Astrocyte (in vitro differentiated cells and primary cell): ENCODE measurements at regions not wholly inside any gene's neighbourhood (a gene's known extent, or its start where the extent isn't known, plus 50 kb on each side); places are given as distances from the start of the nearest gene placed in this dataset.

ENCODE experiments used
- DNase-seq: peaks from one replicate; pipeline ENCODE4 v3.0.0-alpha.2; 2010; ENCODE audit warnings: low read depth
- FAIRE-seq: peaks from 2 replicates; lab custom pipeline; 2011; peaks lifted over from hg19 to GRCh38; lab: Jason Lieb, UNC
- H2AFZ ChIP-seq: 2 replicates; pipeline ENCODE4 v1.6.0; 2012; ENCODE audit warnings: low read depth, low read length, inconsistent platforms
- H3K27ac ChIP-seq: 2 replicates; pipeline ENCODE4 v1.5.1; 2011; ENCODE audit warnings: low read depth, low read length, inconsistent platforms
- H3K27me3 ChIP-seq: 2 replicates; pipeline ENCODE4 v1.6.0; 2011; ENCODE audit warnings: low read length, inconsistent platforms; ENCODE audit not compliant: insufficient read depth
- H3K36me3 ChIP-seq: 2 replicates; pipeline ENCODE4 v1.5.1; 2011; ENCODE audit warnings: low read length, inconsistent platforms; ENCODE audit not compliant: insufficient read depth
- H3K4me1 ChIP-seq: 2 replicates; pipeline ENCODE4 v1.5.1; 2011; ENCODE audit warnings: low read length, inconsistent platforms; ENCODE audit not compliant: insufficient read depth
- H3K4me2 ChIP-seq: 2 replicates; pipeline ENCODE4 v1.6.0; 2012; ENCODE audit warnings: low read length, inconsistent platforms
- H3K4me3 ChIP-seq: 2 replicates; pipeline ENCODE4 v1.5.1; 2011; ENCODE audit warnings: low read depth, mild to moderate bottlenecking, low read length, inconsistent platforms; ENCODE audit not compliant: insufficient read depth
- H3K79me2 ChIP-seq: 2 replicates; pipeline ENCODE4 v1.6.0; 2012; ENCODE audit warnings: mild to moderate bottlenecking, low read length, inconsistent platforms; ENCODE audit not compliant: insufficient read depth
- H3K9ac ChIP-seq: 2 replicates; pipeline ENCODE4 v1.6.0; 2012; ENCODE audit warnings: mild to moderate bottlenecking, low read length, inconsistent platforms
- H3K9me3 ChIP-seq: 2 replicates; pipeline ENCODE4 v1.5.1; 2012; ENCODE audit warnings: low read depth, mild to moderate bottlenecking, low read length, inconsistent platforms; ENCODE audit not compliant: insufficient read depth
- H4K20me1 ChIP-seq: 2 replicates; pipeline ENCODE4 v1.6.0; 2012; ENCODE audit warnings: low read length, inconsistent platforms; ENCODE audit not compliant: insufficient read depth
- H3K27ac Mint-ChIP-seq: one replicate; pipeline ENCODE4 v1.8.0; 2021; ENCODE audit warnings: mild to moderate bottlenecking, mixed read lengths; ENCODE audit not compliant: unreplicated experiment
- H3K27me3 Mint-ChIP-seq: one replicate; pipeline ENCODE4 v1.8.0; 2021; ENCODE audit warnings: low read depth, mixed read lengths; ENCODE audit not compliant: unreplicated experiment
- H3K36me3 Mint-ChIP-seq: one replicate; pipeline ENCODE4 v1.8.0; 2021; ENCODE audit warnings: low read depth, mixed read lengths; ENCODE audit not compliant: unreplicated experiment
- H3K4me1 Mint-ChIP-seq: one replicate; pipeline ENCODE4 v1.8.0; 2021; ENCODE audit warnings: low read depth, mixed read lengths; ENCODE audit not compliant: unreplicated experiment
- H3K4me3 Mint-ChIP-seq: one replicate; pipeline ENCODE4 v1.8.0; 2021; ENCODE audit warnings: mild to moderate bottlenecking, moderate library complexity, mixed read lengths; ENCODE audit not compliant: unreplicated experiment
- H3K9me3 Mint-ChIP-seq: one replicate; pipeline ENCODE4 v1.8.0; 2021; ENCODE audit warnings: mild to moderate bottlenecking, mixed read lengths; ENCODE audit not compliant: unreplicated experiment
- CTCF ChIP-seq: IDR thresholded peaks from 2 replicates; pipeline ENCODE4 v1.5.1; 2011; ENCODE audit warnings: low read depth, mild to moderate bottlenecking, inconsistent platforms, low read length, moderate library complexity; ENCODE audit not compliant: insufficient read depth
- EZH2 ChIP-seq: IDR thresholded peaks from 2 replicates; pipeline ENCODE4 v1.6.1; 2012; ENCODE audit warnings: mild to moderate bottlenecking, low read length, inconsistent platforms; ENCODE audit not compliant: insufficient read depth

- Mint-ChIP-seq H3K4me3 (no peak overlapping the region), H3K27me3 (peaks cover 9% of the 10 kb centered on the region), H3K9me3 (peaks cover 4% of the 10 kb centered on the region), H3K27ac (no peak overlapping the region), H3K36me3 (no peaks in the 10 kb centered on the region), H3K4me1 (no peaks in the 10 kb centered on the region)
- Histone ChIP-seq H3K4me2 (no peak overlapping the region), H4K20me1 (no peaks in the 10 kb centered on the region), H3K36me3 (no peaks in the 10 kb centered on the region), H3K4me1 (no peaks in the 10 kb centered on the region), H2AFZ (no peak overlapping the region), H3K79me2 (no peaks in the 10 kb centered on the region), H3K4me3 (no peak overlapping the region), H3K9ac (no peak overlapping the region), H3K9me3 (no peaks in the 10 kb centered on the region), H3K27ac (no peak overlapping the region), H3K27me3 (no peaks in the 10 kb centered on the region)
- DNase-seq (no peak), FAIRE-seq (no peak)
- TF ChIP-seq EZH2 = no peak
- no peak for TF ChIP-seq CTCF
Measured at GRCh38 chr4:11337287-11337686, 91.4 kb downstream of the HS3ST1 start.

- Histone ChIP-seq H4K20me1 (no peaks in the 10 kb centered on the region), H3K79me2 (no peaks in the 10 kb centered on the region), H3K9me3 (no peaks in the 10 kb centered on the region), H2AFZ (no peak overlapping the region), H3K4me1 (no peaks in the 10 kb centered on the region), H3K4me3 (no peak overlapping the region), H3K36me3 (no peaks in the 10 kb centered on the region), H3K4me2 (no peak overlapping the region), H3K9ac (no peak overlapping the region), H3K27me3 (no peaks in the 10 kb centered on the region), H3K27ac (no peak overlapping the region)
- FAIRE-seq (no peak), DNase-seq (no peak)
- Mint-ChIP-seq H3K4me3 (no peak overlapping the region), H3K27ac (no peak overlapping the region), H3K36me3 (no peaks in the 10 kb centered on the region), H3K27me3 (peaks cover 5% of the 10 kb centered on the region), H3K9me3 (peaks cover 4% of the 10 kb centered on the region), H3K4me1 (no peaks in the 10 kb centered on the region)
- TF ChIP-seq CTCF = no peak
- no peak for TF ChIP-seq EZH2
Measured at GRCh38 chr4:11336435-11336834, 92.3 kb downstream of the HS3ST1 start.

- no peak overlapping the region for H2AFZ ChIP-seq
- TF ChIP-seq CTCF (no peak), EZH2 (no peak)
- no peak for FAIRE-seq
Measured at GRCh38 chr4:11334887-11335286, 93.8 kb downstream of the HS3ST1 start.

More at GRCh38 chr4:11334887-11335286, 93.8 kb downstream of the HS3ST1 start:
- Histone ChIP-seq H3K27me3 (no peaks in the 10 kb centered on the region), H3K9ac (no peak overlapping the region), H3K4me3 (no peak overlapping the region), H3K79me2 (no peaks in the 10 kb centered on the region), H3K4me2 (no peak overlapping the region), H3K4me1 (no peaks in the 10 kb centered on the region), H4K20me1 (no peaks in the 10 kb centered on the region), H3K27ac (no peak overlapping the region), H3K9me3 (no peaks in the 10 kb centered on the region), H3K36me3 (no peaks in the 10 kb centered on the region)
- no peak for DNase-seq
- Mint-ChIP-seq H3K4me3 (no peak overlapping the region), H3K27me3 (peaks cover 5% of the 10 kb centered on the region), H3K4me1 (no peaks in the 10 kb centered on the region), H3K27ac (no peak overlapping the region), H3K36me3 (no peaks in the 10 kb centered on the region), H3K9me3 (peaks cover 4% of the 10 kb centered on the region)
